Hepatocyte (in vitro differentiated cells): ENCODE measurements at regions not wholly inside any gene's neighbourhood (a gene's known extent, or its start where the extent isn't known, plus 50 kb on each side); places are given as distances from the start of the nearest gene placed in this dataset.

Experiments used
- EZH2 ChIP-seq: fragments of 200-600 bp; sonication (generic); IDR thresholded peaks from 2 replicates; pipeline ENCODE4 v1.6.1; 2016; ENCODE audit warnings: antibody characterized with exemption, mild to moderate bottlenecking, borderline replicate concordance
- EZH2phosphoT487 ChIP-seq: fragments of 200-600 bp; sonication (generic); IDR thresholded peaks from one replicate; pipeline ENCODE4 v1.6.1; 2018; ENCODE audit warnings: antibody characterized with exemption, mild to moderate bottlenecking, low read depth, moderate library complexity; ENCODE audit not compliant: unreplicated experiment, severe bottlenecking
- TF ChIP-seq, protein P1 (sequence below): fragments of 200-600 bp; sonication (generic); IDR thresholded peaks from 2 replicates; pipeline ENCODE4 v1.5.1; 2016; ENCODE audit warnings: antibody characterized with exemption, mild to moderate bottlenecking; ENCODE audit not compliant: poor library complexity

DNA sequence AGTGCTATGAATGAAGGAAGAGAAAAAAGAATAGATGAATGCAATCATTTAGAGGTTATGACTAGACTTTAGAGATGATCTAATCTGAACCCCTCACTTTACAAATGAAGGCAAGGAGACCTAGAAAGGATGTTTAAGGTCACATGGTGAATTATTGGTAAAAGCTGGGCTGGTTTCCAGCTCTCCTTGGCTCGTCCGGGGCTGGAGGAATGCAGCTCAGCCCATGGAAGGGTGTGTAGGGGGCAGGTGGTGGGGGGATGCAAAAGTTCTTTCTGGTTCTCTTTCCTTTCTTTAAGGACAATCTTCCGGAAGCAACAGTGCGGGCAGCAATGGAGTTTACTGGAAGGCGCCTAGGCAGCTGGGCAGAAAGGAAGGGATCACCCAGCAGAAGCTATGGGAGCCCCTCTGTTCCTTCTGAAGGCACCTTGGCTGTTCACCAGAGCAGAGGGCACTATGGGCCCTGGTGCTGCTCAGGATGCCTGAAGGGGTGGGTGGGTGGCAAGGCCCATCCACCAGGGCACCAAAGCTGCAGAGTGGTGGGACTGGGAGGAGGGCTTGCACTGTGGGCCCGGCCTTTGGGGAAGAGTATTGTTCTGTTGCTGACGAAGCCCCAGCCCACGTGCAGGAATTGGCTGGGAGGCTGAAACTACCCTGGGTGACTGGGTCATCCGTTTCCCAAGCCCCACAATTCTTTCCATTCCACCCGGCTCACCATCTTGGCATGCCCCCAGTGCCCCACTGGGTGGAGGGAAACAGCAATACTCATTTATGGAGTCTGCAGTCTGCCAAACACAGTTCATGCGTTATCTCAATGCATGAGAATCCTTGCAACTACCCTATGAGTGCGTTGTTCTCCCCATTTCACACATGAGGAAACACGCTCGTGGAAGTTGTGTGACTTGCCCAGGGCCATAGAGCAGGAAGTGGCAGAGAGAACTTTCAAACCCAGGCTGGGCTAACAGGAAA lies 78.2 kb downstream of the IRF2BPL start:
- TF ChIP-seq EZH2 (no peak), EZH2phosphoT487 (no peak)
- TF ChIP-seq, protein P1, sequence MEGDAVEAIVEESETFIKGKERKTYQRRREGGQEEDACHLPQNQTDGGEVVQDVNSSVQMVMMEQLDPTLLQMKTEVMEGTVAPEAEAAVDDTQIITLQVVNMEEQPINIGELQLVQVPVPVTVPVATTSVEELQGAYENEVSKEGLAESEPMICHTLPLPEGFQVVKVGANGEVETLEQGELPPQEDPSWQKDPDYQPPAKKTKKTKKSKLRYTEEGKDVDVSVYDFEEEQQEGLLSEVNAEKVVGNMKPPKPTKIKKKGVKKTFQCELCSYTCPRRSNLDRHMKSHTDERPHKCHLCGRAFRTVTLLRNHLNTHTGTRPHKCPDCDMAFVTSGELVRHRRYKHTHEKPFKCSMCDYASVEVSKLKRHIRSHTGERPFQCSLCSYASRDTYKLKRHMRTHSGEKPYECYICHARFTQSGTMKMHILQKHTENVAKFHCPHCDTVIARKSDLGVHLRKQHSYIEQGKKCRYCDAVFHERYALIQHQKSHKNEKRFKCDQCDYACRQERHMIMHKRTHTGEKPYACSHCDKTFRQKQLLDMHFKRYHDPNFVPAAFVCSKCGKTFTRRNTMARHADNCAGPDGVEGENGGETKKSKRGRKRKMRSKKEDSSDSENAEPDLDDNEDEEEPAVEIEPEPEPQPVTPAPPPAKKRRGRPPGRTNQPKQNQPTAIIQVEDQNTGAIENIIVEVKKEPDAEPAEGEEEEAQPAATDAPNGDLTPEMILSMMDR: no peak
